22Rv1 (cell line): ENCODE measurements at regions not wholly inside any gene's neighbourhood (a gene's known extent, or its start where the extent isn't known, plus 50 kb on each side); places are given as distances from the start of the nearest gene placed in this dataset.

Experiments
- CTCF ChIP-seq: fragments of 450-650 bp; IDR thresholded peaks from 2 replicates; pipeline ENCODE4 v1.5.1; 2017; ENCODE audit warnings: mild to moderate bottlenecking
- ZFX ChIP-seq: fragments of 450-650 bp; IDR thresholded peaks from 2 replicates; pipeline ENCODE4 v1.6.1; 2017; ENCODE audit warnings: antibody characterized with exemption, borderline replicate concordance

- TF ChIP-seq CTCF (no peak), ZFX (no peak)
Measured at GRCh38 chr10:60479305-60480020, 89.8 kb upstream of the ANK3 start.
